PFSK-1 (cell line): ENCODE measurements at regions not wholly inside any gene's neighbourhood (a gene's known extent, or its start where the extent isn't known, plus 50 kb on each side); places are given as distances from the start of the nearest gene placed in this dataset.

Experiments
- POLR2AphosphoS5 ChIP-seq: IDR thresholded peaks from 2 replicates; pipeline ENCODE4 v1.6.1; 2012; ENCODE audit warnings: low read depth, mild to moderate bottlenecking, control low read depth, low read length, moderate library complexity
- TAF1 ChIP-seq: IDR thresholded peaks from 2 replicates; pipeline ENCODE4 v1.6.1; 2012; ENCODE audit warnings: low read length, control low read depth, borderline replicate concordance; ENCODE audit not compliant: insufficient read depth

- TF ChIP-seq POLR2AphosphoS5 (no peak), TAF1 (no peak)
These were observed 570.6 kb downstream of the BCL11B start for GRCh38 chr14:98701377-98701776.
